ENCODE measurements at regions not wholly inside any gene's neighbourhood (a gene's known extent, or its start where the extent isn't known, plus 50 kb on each side); places are given as distances from the start of the nearest gene placed in this dataset.

DNA sequence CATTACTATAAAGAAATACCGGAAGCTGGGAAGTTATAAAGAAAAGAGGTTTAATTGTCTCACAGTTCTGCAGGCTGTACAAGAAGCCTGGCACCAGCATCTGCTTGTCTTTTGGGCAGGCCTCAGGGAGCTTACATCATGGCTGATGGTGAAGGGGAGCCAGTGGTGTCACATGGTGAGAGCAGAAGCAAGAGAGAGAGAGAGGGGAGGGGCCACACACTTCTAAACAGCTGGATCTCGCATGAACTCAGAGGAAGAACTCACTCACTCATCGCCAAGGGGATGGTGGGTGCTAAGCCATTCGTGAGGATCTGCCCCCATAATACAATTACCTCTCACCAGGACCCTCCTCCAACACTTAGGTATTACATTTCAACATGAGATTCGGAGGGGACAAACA, 51.8 kb upstream of the ANKRD34C start:
- no peak for DNase-seq (ENCODE audit: low read depth in 2 of 2)

DNA sequence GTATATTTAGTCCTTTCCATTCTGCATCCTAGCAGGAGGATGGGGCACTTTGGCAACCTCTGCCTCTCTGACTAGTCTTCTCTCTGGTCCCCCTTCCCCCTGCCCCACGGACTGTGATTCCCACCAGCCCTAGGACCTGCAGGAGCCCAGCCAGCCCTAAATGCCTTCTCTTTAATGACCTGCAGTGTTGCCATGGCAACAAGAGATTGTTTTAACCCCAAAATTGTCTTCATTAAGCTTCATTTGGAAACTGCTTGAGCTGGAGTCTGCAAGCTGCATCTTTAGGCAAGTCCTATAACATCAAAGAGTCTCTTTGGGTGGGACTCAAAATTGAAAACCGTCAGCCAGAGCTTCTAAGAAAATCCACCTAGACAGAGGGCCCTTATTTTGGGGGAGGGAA, 59.7 kb upstream of the ANKRD34C start:
- no peak for DNase-seq (ENCODE audit: low read depth in 2 of 2)

DNA sequence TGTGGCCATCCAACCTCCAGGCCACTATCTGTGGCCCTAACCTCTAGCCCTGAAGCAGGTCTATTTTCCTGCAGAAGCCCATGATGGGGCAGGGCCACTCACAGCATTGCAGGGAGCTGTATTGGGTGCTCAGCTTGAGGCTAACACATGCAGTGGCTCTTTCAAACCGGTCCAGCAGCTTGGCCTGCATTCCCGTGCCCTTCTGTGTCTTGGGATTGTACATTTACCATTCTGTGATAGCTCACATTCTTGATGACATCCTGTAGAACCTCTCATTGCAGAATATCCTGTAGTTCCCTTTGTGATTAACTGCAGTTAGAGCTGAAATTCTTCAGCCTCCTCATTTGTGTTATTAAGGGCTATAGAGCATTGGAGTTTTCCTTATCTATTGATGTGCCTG, 60.8 kb upstream of the ANKRD34C start:
- no peak for DNase-seq (ENCODE audit: low read depth in 2 of 2)

GRCh38 chr15:79219393-79220056, 63.0 kb upstream of the ANKRD34C start:
- no peak for DNase-seq (ENCODE audit: low read depth in 2 of 2)

DNA sequence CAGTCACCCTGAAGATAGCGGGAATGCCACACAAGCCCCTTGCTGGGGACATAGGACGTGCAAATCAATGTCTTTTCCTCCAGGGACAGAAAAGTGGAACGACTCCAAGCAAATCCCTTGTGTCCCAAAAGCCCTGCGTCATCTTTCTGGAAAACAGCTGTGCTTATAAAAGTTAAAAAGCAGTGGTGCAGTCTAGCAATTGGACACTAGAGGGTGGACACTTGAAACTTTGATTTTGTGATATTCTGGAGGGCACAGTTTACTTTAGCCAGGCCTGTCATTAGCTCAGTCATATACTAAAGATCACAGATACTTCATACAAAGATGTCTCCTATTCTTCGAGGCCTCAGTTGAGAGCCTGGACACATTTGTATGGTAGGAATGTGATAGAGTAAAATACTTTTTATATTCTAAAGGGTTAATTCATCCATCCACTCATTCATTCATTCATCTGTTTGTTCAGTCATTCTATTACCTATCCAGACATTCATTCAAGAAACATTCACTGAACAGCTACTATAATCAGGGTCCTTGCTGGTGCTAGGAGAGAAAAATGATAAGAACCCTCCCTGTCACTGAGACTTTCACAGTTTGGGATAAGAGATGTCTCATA, 63.8 kb upstream of the ANKRD34C start:
- DNase-seq (ENCODE audit: low read depth in 2 of 2): no peak

- DNase-seq (ENCODE audit: low read depth in 2 of 2): no peak
These were observed 68.9 kb upstream of the ANKRD34C start for GRCh38 chr15:79213650-79214049.

DNA sequence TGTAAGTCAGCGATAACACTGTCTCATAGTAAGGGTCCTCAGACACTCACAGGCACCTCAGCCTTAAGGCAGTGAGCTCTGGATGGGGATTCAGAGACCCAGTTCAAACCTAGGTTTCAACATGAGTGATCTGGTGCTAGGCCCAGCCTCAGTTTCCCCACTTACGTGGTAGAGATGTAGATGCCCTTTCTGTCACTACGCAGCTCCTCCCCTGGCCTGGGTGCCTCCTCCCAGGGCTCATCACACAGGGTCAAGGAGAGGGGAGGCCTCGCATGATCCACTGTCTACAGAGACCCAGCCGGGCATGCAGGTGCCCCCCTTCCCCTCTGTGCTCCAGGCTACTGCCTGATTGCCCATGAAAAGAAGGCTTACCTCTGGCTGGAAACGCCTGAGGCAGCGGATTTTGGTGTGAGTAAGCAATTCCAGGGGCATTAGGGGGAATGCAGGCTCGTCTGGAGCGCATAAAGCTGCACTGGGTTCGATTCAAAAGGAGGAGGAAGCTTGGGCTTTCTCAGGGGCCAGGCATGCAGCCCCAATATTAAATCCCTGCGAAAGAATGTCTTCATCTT, 69.8 kb upstream of the ANKRD34C start:
- no peak for DNase-seq (ENCODE audit: low read depth in 2 of 2)

- no peak for DNase-seq (ENCODE audit: low read depth in 2 of 2)
These were observed 71.0 kb upstream of the ANKRD34C start for GRCh38 chr15:79211481-79211880.

GRCh38 chr15:79209690-79210089, 72.8 kb upstream of the ANKRD34C start:
- DNase-seq (ENCODE audit: low read depth in 2 of 2): no peak

- DNase-seq (ENCODE audit: low read depth in 2 of 2): no peak
These were observed 73.4 kb upstream of the ANKRD34C start for GRCh38 chr15:79209116-79209515.

- no peak for DNase-seq (ENCODE audit: low read depth in 2 of 2)
These were observed 74.3 kb upstream of the ANKRD34C start for GRCh38 chr15:79208179-79208578.

DNA sequence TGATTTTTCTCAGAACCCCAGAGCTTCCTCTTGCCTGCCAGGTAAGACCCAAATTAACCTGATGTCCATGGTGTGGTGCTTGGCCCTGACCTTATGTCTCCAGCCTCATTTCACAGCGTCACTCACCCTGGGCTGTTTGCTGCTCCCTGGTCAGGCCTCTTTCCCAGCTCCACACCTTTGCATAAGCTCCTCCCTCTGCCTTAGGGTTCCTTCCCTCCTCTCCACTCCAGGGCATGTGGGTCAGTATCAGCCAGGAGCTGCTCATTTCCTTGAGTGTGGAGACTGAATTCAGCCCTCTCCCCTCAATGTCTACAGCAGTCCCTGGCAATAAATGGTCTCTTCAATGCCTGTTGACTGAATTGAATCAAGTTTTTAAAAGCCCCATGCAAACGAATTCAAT, 75.6 kb upstream of the ANKRD34C start:
- no peak for DNase-seq (ENCODE audit: low read depth in 2 of 2)

DNA sequence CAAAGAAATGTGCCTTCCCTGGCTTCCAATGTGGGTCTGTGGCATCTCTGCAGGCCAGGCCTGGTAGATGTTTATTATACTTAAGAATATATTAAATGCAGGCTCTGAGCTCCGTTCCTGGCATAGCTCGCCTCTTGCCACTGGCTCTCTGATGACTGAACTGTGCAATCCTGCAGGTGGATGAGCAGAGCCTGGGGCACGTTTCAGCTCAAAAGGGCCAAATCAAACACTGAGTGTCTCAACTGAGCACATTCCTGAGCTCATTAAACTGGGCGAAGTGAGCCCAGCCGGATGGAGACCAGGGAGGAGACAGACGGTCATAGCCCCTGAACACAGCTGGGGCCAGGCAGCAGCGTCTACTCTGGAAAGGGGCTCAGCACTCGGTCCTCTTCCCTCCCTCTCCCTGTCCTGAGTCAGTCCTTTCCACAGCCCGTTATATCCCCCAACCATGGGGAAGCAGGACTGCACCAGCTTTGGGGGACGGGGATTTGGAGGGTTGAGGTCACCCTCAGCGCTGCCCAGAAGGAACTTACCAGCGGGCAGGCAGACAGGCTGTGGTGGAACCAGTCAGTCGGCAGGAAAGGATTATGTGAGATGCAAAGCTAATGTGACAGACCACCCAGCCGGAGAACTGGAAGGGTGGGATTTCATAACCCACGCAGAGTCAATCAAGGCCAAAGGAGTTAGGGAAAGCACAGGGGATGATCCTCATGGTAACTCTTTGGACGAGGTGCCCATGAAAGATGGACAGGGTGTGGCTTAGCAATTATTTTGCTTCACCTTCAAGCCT, 77.4 kb upstream of the ANKRD34C start:
- DNase-seq (ENCODE audit: low read depth in 2 of 2): no peak

DNA sequence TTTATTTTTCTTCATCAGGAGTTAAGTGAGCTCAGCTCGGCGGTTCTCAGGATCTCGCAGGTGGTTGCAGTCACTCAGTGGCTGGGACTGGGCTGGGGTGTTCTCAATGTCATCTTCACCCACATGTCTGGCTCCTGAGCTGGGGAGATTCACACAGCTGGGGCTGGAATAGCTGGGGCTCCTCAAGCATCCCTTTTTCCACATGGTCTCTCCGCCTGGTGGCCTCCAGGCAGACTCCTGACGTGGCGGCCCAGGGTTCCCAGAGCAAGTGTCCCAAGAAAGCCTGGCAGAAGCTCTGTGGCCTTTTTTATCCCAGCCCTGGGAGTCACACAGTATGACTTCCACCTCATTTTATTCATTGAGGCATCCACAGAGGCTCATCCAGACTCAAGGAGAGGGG, 84.1 kb upstream of the ANKRD34C start:
- DNase-seq (ENCODE audit: low read depth in 2 of 2): no peak

DNA sequence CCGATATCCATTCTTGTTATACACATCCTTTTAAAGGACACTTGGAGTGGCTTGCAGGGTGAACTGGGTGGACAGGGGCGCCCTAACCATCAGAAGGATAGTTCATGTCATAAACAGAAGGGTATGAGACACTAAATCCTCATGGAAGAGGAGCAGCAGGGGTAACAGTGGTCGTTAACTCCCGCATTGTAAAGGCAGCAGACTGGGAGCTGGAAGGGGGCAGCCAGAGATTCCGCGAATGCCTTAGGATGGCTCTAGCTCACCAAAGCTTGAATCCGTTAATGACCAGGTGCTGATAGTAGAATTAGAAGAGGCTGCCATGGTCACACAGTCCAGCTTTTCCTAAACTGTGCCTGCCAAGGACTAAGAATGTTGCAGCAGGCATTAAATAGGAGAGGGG, 85.2 kb upstream of the ANKRD34C start:
- DNase-seq (ENCODE audit: low read depth in 2 of 2): no peak

- no peak for DNase-seq (ENCODE audit: low read depth in 2 of 2)
These were observed 86.7 kb upstream of the ANKRD34C start for GRCh38 chr15:79195802-79196201.

DNA sequence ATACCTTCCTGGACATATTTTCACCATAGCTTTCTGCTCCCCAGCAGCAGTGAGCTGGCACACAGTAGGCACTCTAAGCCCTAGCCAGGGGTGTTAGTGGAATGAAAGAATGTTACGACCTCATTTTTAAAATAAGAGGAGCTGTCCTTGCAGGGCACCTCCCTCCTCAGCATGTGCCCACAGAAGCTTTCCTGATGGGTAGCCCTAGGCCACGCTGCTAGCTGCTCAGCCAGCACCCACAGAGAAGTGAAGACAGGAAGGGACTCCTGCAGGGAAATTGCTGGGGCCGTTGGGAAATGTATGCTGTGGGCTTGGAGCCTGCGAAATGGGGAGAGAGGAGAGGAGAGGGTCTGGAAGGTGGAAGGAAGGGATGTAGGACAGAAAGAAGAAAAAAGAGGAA, 87.3 kb upstream of the ANKRD34C start:
- no peak for DNase-seq (ENCODE audit: low read depth in 2 of 2)

- no peak for DNase-seq (ENCODE audit: low read depth in 2 of 2)
These were observed 88.1 kb upstream of the ANKRD34C start for GRCh38 chr15:79194386-79194785.

GRCh38 chr15:79193549-79193948, 89.0 kb upstream of the ANKRD34C start:
- DNase-seq (ENCODE audit: low read depth in 2 of 2): no peak

GRCh38 chr15:79193103-79193502, 89.4 kb upstream of the ANKRD34C start:
- no peak for DNase-seq (ENCODE audit: low read depth in 2 of 2)

GRCh38 chr15:79192462-79193036, 90.0 kb upstream of the ANKRD34C start:
- DNase-seq (ENCODE audit: low read depth in 2 of 2): no peak

- DNase-seq (ENCODE audit: low read depth in 2 of 2): no peak
These were observed 92.4 kb upstream of the ANKRD34C start for GRCh38 chr15:79190093-79190492.
